Colonic mucosa (tissue), 4 donors: ENCODE measurements at regions not wholly inside any gene's neighbourhood (a gene's known extent, or its start where the extent isn't known, plus 50 kb on each side); places are given as distances from the start of the nearest gene placed in this dataset.

Experiments used
- DNase-seq: peaks from one replicate; pipeline ENCODE4 v3.0.0-alpha.2; 2020
- H3K27ac ChIP-seq: fragments of 200-600 bp; one replicate; pipeline ENCODE4 v1.8.0; 2021
- H3K27me3 ChIP-seq: fragments of 200-600 bp; one replicate; pipeline ENCODE4 v1.8.0; 2021
- H3K36me3 ChIP-seq: fragments of 200-600 bp; one replicate; pipeline ENCODE4 v1.8.0; 2021
- H3K4me1 ChIP-seq: fragments of 200-600 bp; one replicate; pipeline ENCODE4 v1.8.0; 2021; ENCODE audit warnings: mild to moderate bottlenecking
- H3K4me3 ChIP-seq: fragments of 200-600 bp; one replicate; pipeline ENCODE4 v1.8.0; 2021
- H3K9ac ChIP-seq, 2 donors: one replicate each; pipeline ENCODE4 v1.7.0; 2013; ENCODE audit warnings: control low read depth in 2 of 2, low read depth in 2 of 2, low read length in 2 of 2
- H3K9me3 ChIP-seq: fragments of 200-600 bp; one replicate; pipeline ENCODE4 v1.8.0; 2021
- CTCF ChIP-seq: fragments of 200-600 bp; IDR thresholded peaks from one replicate; pipeline ENCODE4 v1.8.0; 2022; ENCODE audit warnings: antibody characterized with exemption, mild to moderate bottlenecking
- intact Hi-C: fragments of 100-400 bp; cut with DNase I; formaldehyde crosslinking; loops from one replicate; pipeline ENCODE4 v1.14.1; 2022
- donor health status: healthy.
- donor health status: DM: no; HTN: no; CAD: no.
- donor health status: DM: no; HTN: no; CAD: no.

GRCh38 chr1:54497338-54497737 is 50.7 kb upstream of the ACOT11 start:
- Histone ChIP-seq H3K36me3 (no peaks in the 10 kb centered on the region), H3K27me3 (no peaks in the 10 kb centered on the region), H3K4me3 (no peak overlapping the region), H3K9ac (no peak overlapping the region), H3K27ac (no peak overlapping the region), H3K4me1 (no peaks in the 10 kb centered on the region), H3K9me3 (no peaks in the 10 kb centered on the region)
- no peak for DNase-seq
- intact Hi-C loops, result loop anchor here (5.0 to 10.0 kb wide), 2 partner anchors 313 to 315 kb away; no protein-coding TSS in a partner anchor
- no peak for TF ChIP-seq CTCF

DNA sequence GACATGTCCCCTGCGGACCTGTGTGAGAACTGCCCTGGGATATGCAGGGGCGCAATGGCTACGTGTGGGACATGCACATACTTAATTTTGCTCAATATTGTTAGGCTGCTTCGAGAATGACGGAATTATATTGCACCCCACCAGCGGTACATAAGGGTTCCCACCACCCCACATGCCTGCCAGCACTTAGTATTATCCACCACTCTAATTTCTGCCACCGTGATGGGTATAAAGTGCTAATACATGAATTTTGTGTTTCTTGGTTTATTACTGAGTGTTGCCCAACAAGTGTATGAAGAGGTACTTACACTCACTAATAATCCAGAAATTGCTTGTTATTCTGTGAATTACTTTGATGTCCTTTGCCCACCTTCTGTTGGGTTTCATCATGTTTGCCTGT is 52.1 kb upstream of the ACOT11 start:
- Histone ChIP-seq H3K4me3 (no peak overlapping the region), H3K4me1 (no peaks in the 10 kb centered on the region), H3K9ac (no peak overlapping the region), H3K27ac (no peak overlapping the region), H3K27me3 (no peaks in the 10 kb centered on the region), H3K36me3 (no peaks in the 10 kb centered on the region), H3K9me3 (no peaks in the 10 kb centered on the region)
- intact Hi-C loops, result loop anchor here (5.0 to 10.0 kb wide), 2 partner anchors 311 to 316 kb away; no protein-coding TSS in a partner anchor
- no peak for DNase-seq
- no peak for TF ChIP-seq CTCF

- H3K27ac ChIP-seq, result no peak overlapping the region
- no peak overlapping the region for H3K9ac ChIP-seq
- H3K9me3 ChIP-seq, result no peaks in the 10 kb centered on the region
- H3K4me1 ChIP-seq, result peaks cover 2% of the 10 kb centered on the region
- intact Hi-C loops, result loop anchor here (10.0 kb wide), 1 partner anchor 309 kb away; no protein-coding TSS in a partner anchor
- TF ChIP-seq CTCF, result no peak
- H3K4me3 ChIP-seq, result no peak overlapping the region
- H3K27me3 ChIP-seq, result no peaks in the 10 kb centered on the region
- no peaks in the 10 kb centered on the region for H3K36me3 ChIP-seq
- no peak for DNase-seq
These were observed 54.4 kb upstream of the ACOT11 start for GRCh38 chr1:54493608-54494007.

GRCh38 chr1:54490361-54491248 is 57.4 kb upstream of the ACOT11 start:
- Histone ChIP-seq H3K9ac (no peak overlapping the region), H3K27me3 (no peaks in the 10 kb centered on the region), H3K36me3 (no peaks in the 10 kb centered on the region), H3K4me3 (no peak overlapping the region), H3K27ac (no peak overlapping the region), H3K9me3 (no peaks in the 10 kb centered on the region), H3K4me1 (peaks cover 5% of the 10 kb centered on the region)
- TF ChIP-seq CTCF, result no peak
- peak; percentile 35 for DNase-seq
- intact Hi-C loops, result loop anchor here (10.0 kb wide), 1 partner anchor 306 kb away; no protein-coding TSS in a partner anchor

DNA sequence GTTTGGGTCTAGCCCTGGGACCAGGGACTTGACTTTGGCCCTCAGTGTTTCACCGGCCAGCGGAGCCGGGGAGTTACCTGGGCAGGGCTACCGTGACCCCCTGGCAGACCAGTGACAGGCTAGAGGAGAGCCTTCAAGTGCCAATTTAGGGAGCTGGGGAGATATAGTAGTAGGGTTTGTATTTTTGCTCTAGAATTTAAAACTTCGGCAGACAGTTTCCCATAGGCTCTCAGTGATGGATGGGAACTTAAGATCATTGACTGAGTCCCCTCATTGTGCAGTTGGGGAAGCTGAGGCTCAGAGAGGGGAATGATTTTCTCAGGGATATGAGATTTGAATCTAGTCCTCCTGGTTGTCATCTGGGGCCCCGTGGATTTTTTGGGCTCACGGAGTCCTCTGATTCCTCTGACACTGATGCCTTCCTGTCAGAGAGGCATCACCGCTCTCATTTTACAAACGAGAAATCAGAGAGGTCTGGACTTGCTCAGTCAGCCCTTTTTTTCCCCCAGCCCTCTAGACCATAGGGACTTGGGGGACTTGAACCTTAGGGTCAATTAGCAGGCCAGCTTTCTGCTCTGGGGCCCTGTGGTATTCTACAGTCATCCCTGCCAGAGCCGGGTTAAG is 58.3 kb upstream of the ACOT11 start:
- Histone ChIP-seq H3K9me3 (no peaks in the 10 kb centered on the region), H3K27me3 (no peaks in the 10 kb centered on the region), H3K4me1 (peaks cover 5% of the 10 kb centered on the region), H3K36me3 (no peaks in the 10 kb centered on the region), H3K9ac (peak overlapping the region; percentile 80 to 83), H3K4me3 (peak overlapping the region; percentile 61), H3K27ac (peak overlapping the region; percentile 86)
- intact Hi-C loops, result loop anchor here (5.0 to 10.0 kb wide), 3 partner anchors 305 to 422 kb away; no protein-coding TSS in a partner anchor
- no peak for TF ChIP-seq CTCF
- no peak for DNase-seq
